22Rv1 (cell line): ENCODE measurements at regions not wholly inside any gene's neighbourhood (a gene's known extent, or its start where the extent isn't known, plus 50 kb on each side); places are given as distances from the start of the nearest gene placed in this dataset.

Experiments
- CTCF ChIP-seq: fragments of 450-650 bp; IDR thresholded peaks from 2 replicates; pipeline ENCODE4 v1.5.1; 2017; ENCODE audit warnings: mild to moderate bottlenecking
- ZFX ChIP-seq: fragments of 450-650 bp; IDR thresholded peaks from 2 replicates; pipeline ENCODE4 v1.6.1; 2017; ENCODE audit warnings: antibody characterized with exemption, borderline replicate concordance

GRCh38 chr13:75120085-75120484, 361.9 kb downstream of the TBC1D4 start:
- no peak for TF ChIP-seq CTCF
- no peak for TF ChIP-seq ZFX
